GM18505 (cell line): ENCODE measurements at regions not wholly inside any gene's neighbourhood (a gene's known extent, or its start where the extent isn't known, plus 50 kb on each side); places are given as distances from the start of the nearest gene placed in this dataset.

Experiments used
- ATAC-seq: cut with Tn5 transposase; IDR thresholded peaks from one replicate; pipeline ENCODE4 v1.9.1; 2021; ENCODE audit not compliant: unreplicated experiment
- POLR2A ChIP-seq: IDR thresholded peaks from 4 replicates; pipeline ENCODE4 v1.6.1; 2011; ENCODE audit warnings: borderline replicate concordance; ENCODE audit not compliant: insufficient read depth, insufficient read length; ENCODE audit errors: extremely low read depth

- ATAC-seq = no peak
- no peak for TF ChIP-seq POLR2A
These were observed 182.6 kb upstream of the KCNK2 start for GRCh38 chr1:214899908-214900460.

- no peak for ATAC-seq
- TF ChIP-seq POLR2A = no peak
These were observed 181.9 kb upstream of the KCNK2 start for GRCh38 chr1:214900590-214900989.

GRCh38 chr1:214901718-214902117 is 180.8 kb upstream of the KCNK2 start:
- no peak for TF ChIP-seq POLR2A
- ATAC-seq = no peak

- no peak for TF ChIP-seq POLR2A
- no peak for ATAC-seq
These were observed 179.8 kb upstream of the KCNK2 start for GRCh38 chr1:214902636-214903320.

GRCh38 chr1:214912127-214912526 is 170.4 kb upstream of the KCNK2 start:
- no peak for ATAC-seq
- no peak for TF ChIP-seq POLR2A

GRCh38 chr1:214913966-214914365 is 168.6 kb upstream of the KCNK2 start:
- ATAC-seq = no peak
- TF ChIP-seq POLR2A = no peak

GRCh38 chr1:214917081-214917635 is 165.4 kb upstream of the KCNK2 start:
- no peak for TF ChIP-seq POLR2A
- ATAC-seq = no peak

GRCh38 chr1:214918745-214919144 is 163.8 kb upstream of the KCNK2 start:
- no peak for TF ChIP-seq POLR2A
- ATAC-seq = no peak

GRCh38 chr1:214920337-214920736 is 162.2 kb upstream of the KCNK2 start:
- TF ChIP-seq POLR2A = no peak
- ATAC-seq = no peak

GRCh38 chr1:214923278-214923915 is 159.1 kb upstream of the KCNK2 start:
- TF ChIP-seq POLR2A = no peak
- no peak for ATAC-seq

GRCh38 chr1:214927796-214928195 is 154.7 kb upstream of the KCNK2 start:
- ATAC-seq = no peak
- TF ChIP-seq POLR2A = no peak

GRCh38 chr1:214928574-214928973 is 154.0 kb upstream of the KCNK2 start:
- no peak for TF ChIP-seq POLR2A
- ATAC-seq = no peak

- TF ChIP-seq POLR2A = no peak
- no peak for ATAC-seq
These were observed 149.2 kb upstream of the KCNK2 start for GRCh38 chr1:214933375-214933774.

GRCh38 chr1:214934045-214934444 is 148.5 kb upstream of the KCNK2 start:
- TF ChIP-seq POLR2A = no peak
- no peak for ATAC-seq
